GM19397 (cell line): ENCODE measurements at regions not wholly inside any gene's neighbourhood (a gene's known extent, or its start where the extent isn't known, plus 50 kb on each side); places are given as distances from the start of the nearest gene placed in this dataset.

Experiments
- ATAC-seq: cut with Tn5 transposase; IDR thresholded peaks from one replicate; pipeline ENCODE4 v1.9.1; 2021; ENCODE audit warnings: mild to moderate bottlenecking, moderate library complexity; ENCODE audit not compliant: unreplicated experiment

- no peak for ATAC-seq
Measured at GRCh38 chr19:32253683-32254508, 91.5 kb upstream of the ZNF507 start.

GRCh38 chr19:32254509-32254890 is 90.9 kb upstream of the ZNF507 start:
- ATAC-seq: no peak

GRCh38 chr19:32255536-32256295 is 89.7 kb upstream of the ZNF507 start:
- ATAC-seq: no peak

- no peak for ATAC-seq
Measured at GRCh38 chr19:32256341-32256975, 89.0 kb upstream of the ZNF507 start.

GRCh38 chr19:32257326-32258073 is 87.9 kb upstream of the ZNF507 start:
- no peak for ATAC-seq

GRCh38 chr19:32258167-32258566 is 87.2 kb upstream of the ZNF507 start:
- no peak for ATAC-seq

- ATAC-seq: no peak
Measured at GRCh38 chr19:32264568-32264967, 80.8 kb upstream of the ZNF507 start.

GRCh38 chr19:32265995-32266394 is 79.4 kb upstream of the ZNF507 start:
- no peak for ATAC-seq

GRCh38 chr19:32266460-32266859 is 79.0 kb upstream of the ZNF507 start:
- no peak for ATAC-seq

- no peak for ATAC-seq
Measured at GRCh38 chr19:32268381-32268780, 77.0 kb upstream of the ZNF507 start.

GRCh38 chr19:32269831-32270230 is 75.6 kb upstream of the ZNF507 start:
- ATAC-seq: no peak

GRCh38 chr19:32273483-32273882 is 71.9 kb upstream of the ZNF507 start:
- ATAC-seq: no peak

GRCh38 chr19:32287086-32287485 is 58.3 kb upstream of the ZNF507 start:
- no peak for ATAC-seq

- no peak for ATAC-seq
Measured at GRCh38 chr19:32287811-32288227, 57.6 kb upstream of the ZNF507 start.

- no peak for ATAC-seq
Measured at GRCh38 chr19:32289566-32290210, 55.7 kb upstream of the ZNF507 start.

- ATAC-seq: no peak
Measured at GRCh38 chr19:32291876-32292275, 53.5 kb upstream of the ZNF507 start.

- ATAC-seq: no peak
Measured at GRCh38 chr19:32294871-32295438, 50.5 kb upstream of the ZNF507 start.
